ENCODE measurements at regions not wholly inside any gene's neighbourhood (a gene's known extent, or its start where the extent isn't known, plus 50 kb on each side); places are given as distances from the start of the nearest gene placed in this dataset.
"Not testable (repeated sequence)": the region's sequence is repeated elsewhere in the genome, so short reads cannot be mapped to it uniquely, and the experiment has no call there.

GRCh38 chr3:80929576-80929975, 831.9 kb downstream of the GBE1 start:
- TF ChIP-seq CTCF (conservative IDR thresholded peaks at IDR 0.05): no peak
- no peak for TF ChIP-seq ZFX (IDR thresholded peaks at IDR 0.05)
- H3K27ac ChIP-seq: no peak overlapping the region

GRCh38 chr3:80914854-80915253, 846.6 kb downstream of the GBE1 start:
- TF ChIP-seq CTCF (conservative IDR thresholded peaks at IDR 0.05) (no peak), ZFX (IDR thresholded peaks at IDR 0.05) (no peak)
- no peak overlapping the region for H3K27ac ChIP-seq

- no peak overlapping the region for H3K27ac ChIP-seq
- TF ChIP-seq ZFX (IDR thresholded peaks at IDR 0.05) (no peak), CTCF (conservative IDR thresholded peaks at IDR 0.05) (no peak)
These were observed 863.2 kb downstream of the GBE1 start for GRCh38 chr3:80898211-80898610.

- H3K27ac ChIP-seq: not testable (repeated sequence)
These were observed 864.4 kb downstream of the GBE1 start for GRCh38 chr3:80897005-80897404.

GRCh38 chr3:80890571-80890970, 870.9 kb downstream of the GBE1 start:
- no peak overlapping the region for H3K27ac ChIP-seq
- TF ChIP-seq CTCF (conservative IDR thresholded peaks at IDR 0.05): no peak
- TF ChIP-seq ZFX (IDR thresholded peaks at IDR 0.05): no peak

- TF ChIP-seq ZFX (IDR thresholded peaks at IDR 0.05) (no peak), CTCF (conservative IDR thresholded peaks at IDR 0.05) (no peak)
- H3K27ac ChIP-seq: no peak overlapping the region
These were observed 871.9 kb downstream of the GBE1 start for GRCh38 chr3:80889535-80889934.

- no peak overlapping the region for H3K27ac ChIP-seq
- TF ChIP-seq ZFX (IDR thresholded peaks at IDR 0.05): no peak
- TF ChIP-seq CTCF (conservative IDR thresholded peaks at IDR 0.05): no peak
These were observed 890.9 kb downstream of the GBE1 start for GRCh38 chr3:80870476-80871041.

GRCh38 chr3:80855482-80855881, 906.0 kb downstream of the GBE1 start:
- TF ChIP-seq ZFX (IDR thresholded peaks at IDR 0.05): no peak
- no peak for TF ChIP-seq CTCF (conservative IDR thresholded peaks at IDR 0.05)

More at GRCh38 chr3:80855482-80855881, 906.0 kb downstream of the GBE1 start:
- no peak overlapping the region for H3K27ac ChIP-seq
